Mucosa of descending colon (tissue), 3 donors: ENCODE measurements at regions not wholly inside any gene's neighbourhood (a gene's known extent, or its start where the extent isn't known, plus 50 kb on each side); places are given as distances from the start of the nearest gene placed in this dataset.

ENCODE experiments used
- ATAC-seq: fragments of 200-7000 bp; cut with Tn5 transposase; one replicate; pipeline ENCODE4 v1.9.1; 2020; ENCODE audit warnings: mild to moderate bottlenecking, moderate library complexity
- DNase-seq, 3 donors: peaks; one replicate each; pipeline ENCODE4 v3.0.0-alpha.2; 2020
- H3K36me3 ChIP-seq: fragments of 200-600 bp; one replicate; pipeline ENCODE4 v1.8.0; 2021; ENCODE audit warnings: low read depth, mild to moderate bottlenecking
- H3K4me1 ChIP-seq: fragments of 200-600 bp; one replicate; pipeline ENCODE4 v1.8.0; 2021; ENCODE audit warnings: low read depth, mild to moderate bottlenecking
- H3K4me3 ChIP-seq: fragments of 200-600 bp; one replicate; pipeline ENCODE4 v1.8.0; 2021; ENCODE audit warnings: mild to moderate bottlenecking
- H3K9me3 ChIP-seq: fragments of 200-600 bp; one replicate; pipeline ENCODE4 v1.8.0; 2021; ENCODE audit warnings: mild to moderate bottlenecking
- CTCF ChIP-seq: fragments of 200-600 bp; IDR thresholded peaks from one replicate; pipeline ENCODE4 v1.8.0; 2022; ENCODE audit warnings: antibody characterized with exemption, mild to moderate bottlenecking
- intact Hi-C, 2 donors: fragments of 100-400 bp; cut with DNase I in 1 of 2; cut with micrococcal nuclease in 1 of 2; formaldehyde crosslinking; loops; one replicate each; pipeline versions ENCODE4 v1.11.0 to v1.11.1; 2022; cut with DNase I, micrococcal nuclease
- donor health status: DM: no; HTN: no; CAD: no; lungs with moderate emphysema.
- donor health status: DM: no; HTN: no; CAD: no.
- donor health status: DM: no; HTN: yes; CAD: no.

DNA sequence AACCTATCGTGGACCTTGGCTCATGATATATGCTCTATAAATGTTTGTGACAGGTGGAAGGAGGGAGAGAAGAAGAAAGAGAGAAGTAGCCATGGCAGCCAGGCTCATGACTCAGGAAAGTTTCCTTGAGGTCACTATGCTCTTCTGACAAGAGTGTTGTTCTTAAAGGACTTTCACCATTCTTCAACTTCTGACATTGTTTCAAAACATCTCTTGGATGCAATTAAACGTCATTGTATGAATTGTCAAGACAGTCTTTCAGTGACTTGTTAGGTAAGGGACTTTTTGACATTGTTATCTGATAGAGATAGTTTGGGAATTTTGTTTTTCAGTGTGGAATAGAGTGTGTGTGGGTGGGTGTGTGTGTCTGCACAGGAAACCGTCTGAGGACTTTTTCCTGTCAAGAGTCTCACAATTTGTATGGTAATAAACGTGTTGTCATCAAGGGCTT, 617.0 kb downstream of the MID1IP1 start:
- ATAC-seq (no peak), DNase-seq (no peak)
- no peaks in the 10 kb centered on the region for H3K36me3 ChIP-seq
- H3K4me3 ChIP-seq: no peak overlapping the region
- no peaks in the 10 kb centered on the region for H3K9me3 ChIP-seq
- TF ChIP-seq CTCF: no peak
- intact Hi-C loops: no loop called here
- no peaks in the 10 kb centered on the region for H3K4me1 ChIP-seq

DNA sequence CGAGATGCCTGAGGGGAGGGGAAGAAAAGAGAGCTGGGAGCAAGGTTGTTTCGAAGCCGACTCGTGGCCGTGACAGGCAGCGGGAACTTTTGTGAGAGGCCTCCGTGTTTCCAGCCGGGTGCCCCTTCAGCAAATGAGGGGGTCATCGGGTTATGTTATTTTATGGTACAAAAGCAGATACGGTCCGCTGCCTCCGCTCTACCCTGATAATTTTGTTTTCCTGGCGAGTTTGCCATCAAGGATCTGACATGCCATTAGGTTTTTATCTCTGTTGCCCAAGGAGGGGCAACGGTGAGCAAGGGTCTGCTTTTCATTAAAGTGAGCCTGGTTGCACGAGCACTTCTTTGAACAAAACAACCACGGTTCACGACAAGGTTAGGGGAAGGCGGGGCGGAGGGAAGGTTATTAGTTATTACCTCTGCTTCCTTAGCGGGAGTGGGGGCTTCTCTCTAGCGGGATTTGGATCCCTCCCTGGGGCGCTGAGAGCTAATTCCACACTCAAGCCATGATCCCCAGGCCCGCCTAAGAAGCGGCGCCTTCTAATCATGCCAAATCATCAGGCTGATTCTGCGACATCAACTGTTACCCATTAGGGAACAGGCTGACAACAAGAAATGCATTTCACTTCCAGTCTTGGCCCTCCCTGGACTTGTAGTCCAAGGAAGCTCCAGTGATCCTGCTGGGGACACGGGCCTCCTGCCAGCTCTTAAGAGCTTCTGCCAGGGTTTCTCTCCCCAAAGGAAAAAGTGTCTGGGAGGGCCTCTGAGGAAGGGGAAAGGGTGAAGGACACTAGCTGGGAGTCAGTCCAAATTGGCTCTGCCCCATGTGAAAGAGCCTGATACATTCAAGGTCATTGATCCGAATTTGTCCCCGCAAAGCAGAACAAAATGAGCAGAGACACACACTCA, 617.7 kb downstream of the MID1IP1 start:
- TF ChIP-seq CTCF: no peak

DNA sequence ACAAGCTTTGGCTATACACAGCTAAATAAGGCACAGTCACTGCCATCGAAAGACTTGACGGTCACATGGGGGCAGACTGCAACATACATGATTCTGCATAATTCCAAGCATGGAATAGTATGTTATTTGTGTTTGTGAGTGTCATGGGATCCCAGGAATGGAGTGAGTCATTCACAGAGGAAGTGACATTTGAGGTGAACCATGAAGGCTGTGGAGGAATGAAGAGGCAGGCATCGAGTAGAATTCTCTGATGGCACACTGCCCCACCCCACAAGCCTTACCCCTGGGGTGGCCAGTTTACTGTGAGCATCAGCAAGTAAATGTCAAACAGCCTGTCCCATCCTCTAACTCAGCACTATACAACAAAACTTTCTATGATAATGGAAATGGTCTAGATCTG, 619.7 kb downstream of the MID1IP1 start:
- H3K36me3 ChIP-seq: no peaks in the 10 kb centered on the region
- ATAC-seq (no peak), DNase-seq (no peak)
- no peak overlapping the region for H3K4me3 ChIP-seq
- intact Hi-C loops: no loop called here
- no peaks in the 10 kb centered on the region for H3K9me3 ChIP-seq
- no peaks in the 10 kb centered on the region for H3K4me1 ChIP-seq
- TF ChIP-seq CTCF: no peak

More for the DNA sequence above, 617.7 kb downstream of the MID1IP1 start:
- intact Hi-C loops: no loop called here
- no peaks in the 10 kb centered on the region for H3K9me3 ChIP-seq
- H3K36me3 ChIP-seq: no peaks in the 10 kb centered on the region
- H3K4me3 ChIP-seq: no peak overlapping the region
- DNase-seq (no peak), ATAC-seq (no peak)
- no peaks in the 10 kb centered on the region for H3K4me1 ChIP-seq

GRCh38 chrX:39425124-39425806, 624.0 kb downstream of the MID1IP1 start:
- intact Hi-C loops: no loop called here
- no peak for TF ChIP-seq CTCF
- ATAC-seq: no peak
- no peaks in the 10 kb centered on the region for H3K36me3 ChIP-seq
- no peak for DNase-seq
- H3K4me3 ChIP-seq: no peak overlapping the region
- no peaks in the 10 kb centered on the region for H3K4me1 ChIP-seq
- H3K9me3 ChIP-seq: no peaks in the 10 kb centered on the region

GRCh38 chrX:39426101-39426500, 624.8 kb downstream of the MID1IP1 start:
- ATAC-seq: peak; percentile 51

More at GRCh38 chrX:39426101-39426500, 624.8 kb downstream of the MID1IP1 start:
- no peaks in the 10 kb centered on the region for H3K9me3 ChIP-seq
- no peaks in the 10 kb centered on the region for H3K4me1 ChIP-seq
- no peaks in the 10 kb centered on the region for H3K36me3 ChIP-seq
- peak in 1 of 3 donors; percentile 24 for DNase-seq
- no peak overlapping the region for H3K4me3 ChIP-seq
- no peak for TF ChIP-seq CTCF
- intact Hi-C loops: no loop called here
